Ishikawa (cell line): ENCODE measurements at regions not wholly inside any gene's neighbourhood (a gene's known extent, or its start where the extent isn't known, plus 50 kb on each side); places are given as distances from the start of the nearest gene placed in this dataset.

Source experiments
- CEBPB ChIP-seq: IDR thresholded peaks from 2 replicates; pipeline ENCODE4 v1.6.1; 2012
- CREB1 ChIP-seq: IDR thresholded peaks from 2 replicates; pipeline ENCODE4 v1.6.1; 2012; ENCODE audit warnings: low read depth
- EGR1 ChIP-seq: IDR thresholded peaks from 2 replicates; pipeline ENCODE4 v1.6.1; 2012
- EP300 ChIP-seq: IDR thresholded peaks from 2 replicates; pipeline ENCODE4 v1.6.1; 2012; ENCODE audit warnings: borderline replicate concordance
- MAX ChIP-seq: IDR thresholded peaks from 2 replicates; pipeline ENCODE4 v1.6.1; 2012
- NFIC ChIP-seq: IDR thresholded peaks from 2 replicates; pipeline ENCODE4 v1.6.1; 2012
- TAF1 ChIP-seq: IDR thresholded peaks from 2 replicates; pipeline ENCODE4 v1.6.1; 2012; ENCODE audit warnings: low read depth, mild to moderate bottlenecking
- TEAD4 ChIP-seq: IDR thresholded peaks from 2 replicates; pipeline ENCODE4 v1.6.1; 2012
- TF ChIP-seq, protein P1 (sequence below): IDR thresholded peaks from 2 replicates; pipeline ENCODE4 v1.6.1; 2012

DNA sequence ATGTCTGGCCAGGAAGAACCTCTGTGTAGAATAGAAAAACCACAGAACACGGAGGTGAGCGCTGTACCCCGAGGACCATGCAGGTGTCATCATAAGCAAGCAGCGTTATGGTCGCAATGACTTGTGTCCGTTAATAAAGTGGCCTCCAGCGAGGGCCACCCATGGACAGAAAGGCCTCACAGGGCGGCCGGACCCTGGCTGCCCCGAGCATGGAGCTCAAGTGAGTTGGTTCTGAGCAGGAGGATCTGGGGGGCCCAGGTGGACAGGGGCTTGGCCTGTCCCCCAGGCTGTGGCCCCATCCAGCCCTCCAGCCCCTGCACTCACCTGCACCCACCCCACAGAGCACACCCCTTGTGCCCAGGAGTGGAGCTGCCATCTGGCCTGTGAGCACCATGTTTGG is 133.8 kb downstream of the BRD1 start:
- TF ChIP-seq TAF1 (no peak), NFIC (no peak), CREB1 (no peak), EP300 (no peak), TEAD4 (no peak), CEBPB (no peak), EGR1 (no peak), MAX (no peak)
- TF ChIP-seq, protein P1, sequence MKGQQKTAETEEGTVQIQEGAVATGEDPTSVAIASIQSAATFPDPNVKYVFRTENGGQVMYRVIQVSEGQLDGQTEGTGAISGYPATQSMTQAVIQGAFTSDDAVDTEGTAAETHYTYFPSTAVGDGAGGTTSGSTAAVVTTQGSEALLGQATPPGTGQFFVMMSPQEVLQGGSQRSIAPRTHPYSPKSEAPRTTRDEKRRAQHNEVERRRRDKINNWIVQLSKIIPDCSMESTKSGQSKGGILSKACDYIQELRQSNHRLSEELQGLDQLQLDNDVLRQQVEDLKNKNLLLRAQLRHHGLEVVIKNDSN = no peak
